Naive thymus-derived CD8-positive, alpha-beta T cell (primary cell): ENCODE measurements at regions not wholly inside any gene's neighbourhood (a gene's known extent, or its start where the extent isn't known, plus 50 kb on each side); places are given as distances from the start of the nearest gene placed in this dataset.

ENCODE experiments used
- ATAC-seq, 2 donors: fragments of 150-1000 bp; cut with Tn5 transposase in 1 of 2; sonication (Bioruptor Pico), chemical (Tn5 transposase) in 1 of 2; 1 replicate in 1 of 2; 2 replicates in 1 of 2; pipeline ENCODE4 v1.10.0; 2021; ENCODE audit warnings: mild to moderate bottlenecking in 2 of 2, moderate library complexity in 2 of 2
- POLR2A ChIA-PET: fragments of 350-600 bp; sonication (Branson Sonifier 250); formaldehyde crosslinking; loops from one replicate; lab custom pipeline; 2021; ENCODE audit warnings: antibody characterized with exemption; lab: Charles Lee
- DNase-seq, 10 donors: peaks; one replicate each; pipeline versions ENCODE4 v3.0.0 to v3.0.0-alpha.2; 2020 to 2022
- H3K27ac Mint-ChIP-seq, 10 donors: one replicate each; pipeline ENCODE4 v1.8.0; 2020 to 2022; ENCODE audit warnings: mild to moderate bottlenecking in 10 of 10, mixed read lengths in 10 of 10, moderate library complexity in 4 of 10, inconsistent platforms in 1 of 10
- H3K27me3 Mint-ChIP-seq, 5 donors: one replicate each; pipeline ENCODE4 v1.8.0; 2021 to 2022; ENCODE audit warnings: mixed read lengths in 5 of 5
- H3K36me3 Mint-ChIP-seq, 3 donors: one replicate each; pipeline ENCODE4 v1.8.0; 2020 to 2022; ENCODE audit warnings: mixed read lengths in 3 of 3, mild to moderate bottlenecking in 2 of 3, inconsistent platforms in 1 of 3
- H3K4me1 Mint-ChIP-seq, 4 donors: one replicate each; pipeline ENCODE4 v1.8.0; 2021 to 2022; ENCODE audit warnings: mixed read lengths in 4 of 4
- H3K4me3 Mint-ChIP-seq, 10 donors: one replicate each; pipeline ENCODE4 v1.8.0; 2020 to 2022; ENCODE audit warnings: mild to moderate bottlenecking in 10 of 10, mixed read lengths in 10 of 10, moderate library complexity in 6 of 10, inconsistent platforms in 1 of 10
- H3K9me3 Mint-ChIP-seq, 9 donors: one replicate each; pipeline ENCODE4 v1.8.0; 2020 to 2022; ENCODE audit warnings: mixed read lengths in 9 of 9, mild to moderate bottlenecking in 3 of 9, inconsistent platforms in 1 of 9, moderate library complexity in 1 of 9

DNA sequence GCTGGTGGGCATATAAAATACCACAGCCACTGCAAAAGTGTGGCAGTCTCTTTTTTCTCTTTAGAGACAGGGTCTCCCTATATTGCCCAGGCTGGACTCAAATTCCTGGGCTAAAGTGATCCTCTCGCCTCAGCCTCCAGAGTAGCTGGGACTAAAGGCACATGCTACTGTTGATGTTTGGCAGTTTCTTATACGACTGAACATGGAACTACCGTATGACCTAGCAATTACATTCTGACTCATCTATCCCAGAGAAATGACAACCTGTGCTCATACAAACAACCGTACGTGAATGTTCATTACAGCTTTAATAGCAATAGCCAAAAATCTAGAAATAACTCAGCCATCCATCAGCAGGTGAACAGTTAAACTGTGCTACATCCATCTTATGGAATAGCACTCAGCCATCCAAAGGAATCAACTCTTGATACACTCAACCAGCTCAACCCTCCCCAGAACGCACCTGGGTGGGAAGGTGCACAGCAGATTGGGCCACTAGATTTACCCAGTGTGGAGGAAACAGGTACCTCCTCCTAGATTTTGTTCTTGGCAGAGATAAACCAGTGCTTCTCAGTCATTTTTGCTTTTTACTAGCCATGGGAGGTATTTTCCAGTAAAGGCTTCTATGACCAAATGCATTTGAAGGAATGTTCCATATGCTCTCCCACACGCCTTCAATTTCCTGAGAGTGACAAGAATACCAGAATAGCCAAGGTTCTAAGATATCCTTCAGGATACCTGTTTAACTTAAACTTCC lies 130.5 kb downstream of the MED15 start:
- Mint-ChIP-seq H3K36me3 (no peaks in the 10 kb centered on the region), H3K27ac (no peak overlapping the region), H3K27me3 (peaks cover 0 to 4% (median 0%) of the 10 kb centered on the region in 5 donors), H3K4me1 (peaks cover 0 to 3% (median 1%) of the 10 kb centered on the region in 4 donors), H3K9me3 (peaks cover 0 to 3% (median 0%) of the 10 kb centered on the region in 9 donors), H3K4me3 (no peak overlapping the region)
- POLR2A ChIA-PET, result interaction anchor here (0.8 kb wide), 1 partner anchor 61 kb away, joined by 3 read pairs; no protein-coding TSS in a partner anchor
- DNase-seq (no peak), ATAC-seq (no peak)

DNA sequence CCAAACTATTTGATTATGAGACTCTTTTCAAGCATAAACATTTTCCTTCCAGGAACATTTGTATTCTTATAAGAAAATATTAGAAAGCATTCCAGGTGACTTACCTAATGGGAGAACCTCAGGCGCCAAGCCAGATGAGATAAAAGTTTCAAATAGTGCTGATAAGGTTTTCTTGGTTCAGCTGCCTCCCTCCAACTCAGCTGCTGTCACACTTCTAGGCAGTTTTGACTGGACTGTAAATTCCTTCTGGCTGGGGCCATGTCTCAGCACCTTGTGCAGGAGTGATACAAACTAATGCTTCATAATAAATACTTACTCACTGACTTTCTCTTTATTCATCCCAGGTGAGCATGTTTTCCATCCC lies 131.1 kb downstream of the MED15 start:
- Mint-ChIP-seq H3K4me3 (no peak overlapping the region), H3K36me3 (no peaks in the 10 kb centered on the region), H3K4me1 (peaks cover 0 to 3% (median 0%) of the 10 kb centered on the region in 4 donors), H3K9me3 (peaks cover 0 to 3% (median 0%) of the 10 kb centered on the region in 9 donors), H3K27ac (no peak overlapping the region), H3K27me3 (peaks cover 0 to 4% (median 0%) of the 10 kb centered on the region in 5 donors)
- DNase-seq (no peak), ATAC-seq (no peak)
- POLR2A ChIA-PET, result no interaction called here

DNA sequence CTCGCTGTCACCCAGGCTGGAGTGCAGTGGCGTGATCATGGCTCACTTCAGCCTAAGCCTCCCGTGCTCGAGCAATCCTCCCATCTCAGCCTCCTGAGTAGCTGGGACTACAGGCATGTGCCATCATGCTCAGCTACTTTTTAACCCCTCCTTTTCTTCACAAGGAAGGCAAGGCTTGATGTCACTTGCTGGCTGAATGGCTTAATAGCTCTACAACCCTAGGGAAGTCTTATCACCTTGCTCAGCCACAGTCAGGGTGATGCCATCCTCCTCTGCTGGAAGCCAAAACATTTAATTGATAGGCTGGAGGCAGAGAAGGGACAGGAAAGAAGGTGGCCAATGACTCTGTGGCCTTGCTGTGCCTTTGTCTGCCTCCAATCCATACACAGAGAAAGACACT lies 131.9 kb downstream of the MED15 start:
- DNase-seq (no peak), ATAC-seq (no peak)
- H3K4me1 Mint-ChIP-seq, result peaks cover 0 to 3% (median 0%) of the 10 kb centered on the region in 4 donors
- no peaks in the 10 kb centered on the region for H3K36me3 Mint-ChIP-seq
- peaks cover 0 to 3% (median 0%) of the 10 kb centered on the region in 9 donors for H3K9me3 Mint-ChIP-seq
- H3K27me3 Mint-ChIP-seq, result peaks cover 0 to 4% (median 0%) of the 10 kb centered on the region in 5 donors
- POLR2A ChIA-PET, result no interaction called here
- no peak overlapping the region for H3K4me3 Mint-ChIP-seq
- H3K27ac Mint-ChIP-seq, result no peak overlapping the region

DNA sequence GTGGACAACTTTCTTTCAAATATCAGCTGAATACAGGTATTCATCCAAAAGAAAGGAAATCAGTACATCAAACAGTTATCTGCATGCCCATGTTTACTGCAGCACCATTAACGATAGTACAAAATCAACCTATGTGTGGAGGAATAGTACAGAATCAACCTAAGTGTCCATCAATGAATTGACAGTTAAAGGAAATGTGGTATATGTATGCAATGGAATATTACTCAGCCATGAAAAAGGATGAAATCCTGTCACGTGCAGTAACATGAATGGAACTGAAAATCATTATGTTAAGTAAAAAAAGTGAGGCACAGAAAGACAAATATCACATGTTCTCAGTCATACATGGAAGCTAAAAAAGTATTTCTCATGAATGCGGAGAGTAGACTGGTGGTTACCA lies 132.3 kb downstream of the MED15 start:
- Mint-ChIP-seq H3K27me3 (peaks cover 0 to 4% (median 0%) of the 10 kb centered on the region in 5 donors), H3K36me3 (no peaks in the 10 kb centered on the region), H3K4me3 (no peak overlapping the region), H3K27ac (no peak overlapping the region), H3K4me1 (peaks cover 0 to 3% (median 0%) of the 10 kb centered on the region in 4 donors), H3K9me3 (peaks cover 0 to 3% (median 0%) of the 10 kb centered on the region in 9 donors)
- POLR2A ChIA-PET, result interaction anchor here (0.6 kb wide), 1 partner anchor 936 kb away, joined by 6 read pairs; no protein-coding TSS in a partner anchor
- ATAC-seq (no peak), DNase-seq (no peak)

DNA sequence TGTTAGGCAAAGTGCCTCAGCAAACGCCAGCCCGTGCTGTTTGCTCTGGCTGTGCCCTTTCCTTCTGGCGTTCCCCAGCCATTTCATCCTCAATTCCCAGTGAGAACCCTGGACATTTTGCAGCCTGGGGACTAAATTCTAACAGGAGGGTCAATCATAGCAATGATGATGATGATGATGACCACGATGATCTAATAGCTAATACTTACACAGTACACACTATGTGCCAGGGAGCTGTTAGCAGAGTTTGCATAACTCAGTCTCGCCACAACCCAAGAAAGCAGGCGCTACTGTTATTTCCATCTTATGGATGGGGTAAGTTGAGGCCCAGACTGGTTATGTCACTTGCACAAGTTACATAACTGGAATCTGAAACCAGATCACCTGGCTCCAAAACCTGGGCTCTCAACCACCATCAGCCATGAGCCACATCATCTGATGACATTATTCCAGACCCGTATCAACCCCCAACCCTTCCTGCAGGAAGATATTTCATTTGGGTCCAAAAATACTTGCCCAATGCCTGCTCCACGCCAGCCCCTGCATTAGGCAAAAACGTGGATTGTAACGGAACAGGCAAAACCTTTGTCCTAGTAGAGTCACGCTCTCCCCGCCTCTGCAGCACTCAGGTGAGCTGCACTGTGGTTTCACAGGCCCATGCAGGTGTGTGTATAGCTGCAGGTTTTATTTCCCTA lies 132.6 kb upstream of the SERPIND1 start:
- Mint-ChIP-seq H3K4me1 (peaks cover 0 to 3% (median 0%) of the 10 kb centered on the region in 4 donors), H3K9me3 (peaks cover 0 to 3% (median 0%) of the 10 kb centered on the region in 9 donors), H3K4me3 (no peak overlapping the region), H3K27ac (peak overlapping the region in 1 of 10 donors; percentile 43), H3K36me3 (no peaks in the 10 kb centered on the region), H3K27me3 (peaks cover 0 to 4% (median 0%) of the 10 kb centered on the region in 5 donors)
- DNase-seq, result no peak
- no peak for ATAC-seq
- POLR2A ChIA-PET, result no interaction called here

DNA sequence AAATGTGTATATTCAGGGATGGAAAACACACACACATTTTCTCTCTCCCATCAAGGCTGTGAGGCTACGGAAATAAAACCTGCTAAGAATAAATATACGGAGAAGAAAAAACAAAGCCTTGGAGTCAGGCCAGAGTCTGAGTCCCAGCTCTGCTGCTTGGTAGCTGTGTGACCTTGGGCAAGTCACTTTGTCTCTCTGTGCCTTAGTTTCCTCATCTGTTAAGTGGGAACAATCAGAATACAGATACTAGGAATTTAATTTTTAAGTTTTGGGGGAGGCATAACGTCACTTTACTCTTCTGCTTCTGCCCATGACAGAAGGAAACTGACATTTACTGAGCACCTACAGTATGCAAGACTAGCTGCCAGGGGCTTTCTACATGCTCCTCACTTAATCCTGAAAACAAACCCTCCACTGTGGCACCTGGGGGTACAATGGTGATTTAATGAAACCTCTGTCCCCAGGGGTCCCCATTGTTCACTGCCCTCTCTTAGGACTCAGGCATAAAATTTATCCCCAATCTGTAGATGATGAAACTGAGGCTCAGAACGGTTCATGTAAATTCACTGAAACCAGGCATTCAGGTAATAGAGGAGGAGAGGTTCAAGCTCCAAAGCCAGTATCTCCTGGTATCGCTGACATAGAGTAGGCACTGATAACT lies 131.9 kb upstream of the SERPIND1 start:
- Mint-ChIP-seq H3K4me3 (no peak overlapping the region), H3K36me3 (no peaks in the 10 kb centered on the region), H3K27me3 (peaks cover 0 to 6% (median 0%) of the 10 kb centered on the region in 5 donors), H3K9me3 (peaks cover 0 to 3% (median 0%) of the 10 kb centered on the region in 9 donors), H3K4me1 (peaks cover 0 to 3% (median 0%) of the 10 kb centered on the region in 4 donors), H3K27ac (no peak overlapping the region)
- no peak for DNase-seq
- no peak for ATAC-seq
- POLR2A ChIA-PET, result no interaction called here

DNA sequence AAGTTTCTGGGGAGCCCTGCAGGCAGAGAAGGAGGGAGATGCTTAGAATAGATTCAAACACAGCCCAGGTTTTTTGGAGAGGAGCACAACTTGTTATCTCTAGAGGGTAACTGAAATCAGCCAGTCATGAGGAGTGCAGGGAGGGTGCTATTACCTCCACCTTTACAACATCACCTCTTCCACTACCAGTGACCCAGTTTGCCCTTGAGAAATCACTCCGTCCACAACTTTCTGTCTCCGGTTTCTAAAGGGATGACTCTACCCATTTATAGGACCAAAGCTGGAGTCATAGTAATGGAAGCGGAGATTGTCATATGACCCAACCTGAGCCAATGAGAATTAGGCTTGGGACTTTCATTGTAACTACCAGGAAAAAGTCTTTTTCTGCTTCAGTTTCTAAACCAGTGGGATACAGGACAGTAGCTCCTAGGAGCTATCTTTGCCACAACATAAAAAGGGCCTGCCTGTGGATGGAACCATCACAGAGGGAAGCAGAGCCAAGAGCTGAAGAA lies 131.2 kb upstream of the SERPIND1 start:
- H3K9me3 Mint-ChIP-seq, result peaks cover 0 to 3% (median 0%) of the 10 kb centered on the region in 9 donors
- H3K36me3 Mint-ChIP-seq, result no peaks in the 10 kb centered on the region
- DNase-seq (no peak), ATAC-seq (no peak)
- peaks cover 0 to 3% (median 0%) of the 10 kb centered on the region in 4 donors for H3K4me1 Mint-ChIP-seq
- peaks cover 0 to 7% (median 0%) of the 10 kb centered on the region in 5 donors for H3K27me3 Mint-ChIP-seq
- POLR2A ChIA-PET, result no interaction called here
- no peak overlapping the region for H3K4me3 Mint-ChIP-seq
- H3K27ac Mint-ChIP-seq, result no peak overlapping the region

DNA sequence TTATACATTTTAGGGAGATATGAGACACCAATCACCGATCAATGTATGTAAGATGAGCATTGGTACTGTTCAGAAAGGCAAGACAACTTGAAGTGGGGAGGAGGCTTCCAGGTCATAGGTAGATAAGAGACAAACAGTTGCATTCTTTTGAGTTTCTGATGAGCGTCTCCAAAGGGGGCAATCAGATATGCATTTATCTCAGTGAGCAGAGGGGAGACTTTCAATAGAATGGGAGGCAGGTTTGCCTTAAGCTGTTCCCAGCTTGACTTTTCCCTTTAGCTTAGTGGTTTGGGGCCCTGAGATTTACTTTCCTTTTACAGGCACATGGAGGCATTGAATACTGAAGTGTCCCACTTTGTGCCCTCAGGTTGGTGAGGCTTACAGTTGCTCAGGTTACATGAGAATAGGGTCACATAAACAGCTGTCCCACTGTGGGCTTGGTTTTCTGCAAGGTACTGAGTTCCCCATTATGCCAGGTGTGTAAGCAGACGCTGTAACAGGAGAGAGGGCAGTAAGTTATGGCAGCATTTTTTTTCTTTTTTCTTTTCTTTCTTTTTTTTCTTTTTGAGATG lies 129.8 kb upstream of the SERPIND1 start:
- Mint-ChIP-seq H3K27ac (peak overlapping the region in 1 of 10 donors; percentile 10), H3K36me3 (no peaks in the 10 kb centered on the region), H3K9me3 (peaks cover 0 to 3% (median 0%) of the 10 kb centered on the region in 9 donors), H3K4me1 (peaks cover 0 to 3% (median 0%) of the 10 kb centered on the region in 4 donors), H3K4me3 (no peak overlapping the region), H3K27me3 (peaks cover 0 to 5% (median 0%) of the 10 kb centered on the region in 5 donors)
- DNase-seq (no peak), ATAC-seq (no peak)
- POLR2A ChIA-PET, result no interaction called here

DNA sequence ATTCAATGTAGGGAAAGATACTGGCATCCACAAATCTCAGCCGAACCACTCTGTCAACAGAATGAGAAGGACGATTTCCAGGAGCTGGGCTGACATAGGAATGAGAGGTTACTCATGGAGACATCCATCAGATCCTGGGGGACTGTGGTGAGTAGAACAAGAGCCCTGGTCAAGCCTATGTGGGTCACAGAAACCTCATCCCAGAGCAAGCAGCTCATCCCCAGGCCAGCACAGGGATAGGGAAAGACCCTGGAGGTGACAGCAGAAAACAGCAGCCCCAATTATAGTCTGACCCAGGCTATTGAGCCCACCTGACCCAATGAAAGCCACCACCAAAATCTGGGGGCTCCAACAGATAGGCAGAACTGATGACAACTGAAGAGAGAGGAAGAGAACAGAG lies 128.0 kb upstream of the SERPIND1 start:
- no peak overlapping the region for H3K4me3 Mint-ChIP-seq
- H3K27me3 Mint-ChIP-seq, result peaks cover 0 to 2% (median 0%) of the 10 kb centered on the region in 5 donors
- DNase-seq (no peak), ATAC-seq (no peak)
- no peaks in the 10 kb centered on the region for H3K9me3 Mint-ChIP-seq
- POLR2A ChIA-PET, result no interaction called here
- peaks cover 0 to 3% (median 0%) of the 10 kb centered on the region in 4 donors for H3K4me1 Mint-ChIP-seq
- H3K36me3 Mint-ChIP-seq, result no peaks in the 10 kb centered on the region
- no peak overlapping the region for H3K27ac Mint-ChIP-seq

DNA sequence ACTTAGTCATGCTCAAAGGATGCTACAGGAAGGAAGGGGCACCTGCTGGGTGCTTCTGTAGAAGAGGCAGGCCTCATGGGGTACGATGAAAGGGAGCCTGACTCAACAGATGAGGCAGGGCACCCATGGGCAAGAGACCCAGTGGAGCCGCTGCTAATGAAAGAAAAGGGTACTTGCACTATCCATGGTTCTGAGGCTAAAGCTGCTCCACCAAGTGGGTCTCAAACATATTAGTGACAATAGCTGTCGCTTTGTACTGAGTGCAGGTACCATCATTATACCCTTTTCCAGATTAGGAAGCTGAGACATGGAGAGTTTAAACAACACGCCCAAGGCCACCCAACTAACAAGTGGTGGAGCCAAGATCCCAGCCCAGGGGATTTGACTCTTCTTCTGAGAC lies 127.5 kb upstream of the SERPIND1 start:
- H3K4me3 Mint-ChIP-seq, result no peak overlapping the region
- no peaks in the 10 kb centered on the region for H3K36me3 Mint-ChIP-seq
- no peaks in the 10 kb centered on the region for H3K9me3 Mint-ChIP-seq
- DNase-seq (no peak), ATAC-seq (no peak)
- peaks cover 0 to 2% (median 0%) of the 10 kb centered on the region in 5 donors for H3K27me3 Mint-ChIP-seq
- POLR2A ChIA-PET, result no interaction called here
- H3K27ac Mint-ChIP-seq, result no peak overlapping the region
- H3K4me1 Mint-ChIP-seq, result peaks cover 0 to 3% (median 0%) of the 10 kb centered on the region in 4 donors

DNA sequence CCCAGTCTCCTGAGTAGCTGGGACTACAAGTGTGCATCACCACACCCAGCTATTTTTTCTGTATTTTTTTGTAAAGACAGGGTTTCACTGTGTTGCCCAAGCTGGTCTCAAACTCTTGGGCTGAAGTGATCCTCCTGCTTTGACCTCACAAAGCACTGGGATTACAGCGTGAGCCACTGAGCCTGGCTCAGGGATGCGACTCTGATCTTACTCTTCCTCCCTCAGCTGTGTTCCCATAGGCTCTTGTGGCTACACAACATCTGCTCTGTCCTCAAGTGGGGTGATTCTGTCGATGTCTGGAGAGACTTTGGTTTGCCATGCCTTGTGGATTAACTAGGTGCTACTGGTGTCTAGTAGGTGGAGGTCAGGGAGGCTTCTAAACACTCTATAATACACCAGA lies 127.0 kb upstream of the SERPIND1 start:
- Mint-ChIP-seq H3K9me3 (no peaks in the 10 kb centered on the region), H3K27me3 (peaks cover 0 to 2% (median 0%) of the 10 kb centered on the region in 5 donors), H3K4me1 (peaks cover 0 to 3% (median 0%) of the 10 kb centered on the region in 4 donors), H3K36me3 (no peaks in the 10 kb centered on the region), H3K4me3 (no peak overlapping the region), H3K27ac (no peak overlapping the region)
- DNase-seq, result no peak
- POLR2A ChIA-PET, result no interaction called here
- no peak for ATAC-seq

DNA sequence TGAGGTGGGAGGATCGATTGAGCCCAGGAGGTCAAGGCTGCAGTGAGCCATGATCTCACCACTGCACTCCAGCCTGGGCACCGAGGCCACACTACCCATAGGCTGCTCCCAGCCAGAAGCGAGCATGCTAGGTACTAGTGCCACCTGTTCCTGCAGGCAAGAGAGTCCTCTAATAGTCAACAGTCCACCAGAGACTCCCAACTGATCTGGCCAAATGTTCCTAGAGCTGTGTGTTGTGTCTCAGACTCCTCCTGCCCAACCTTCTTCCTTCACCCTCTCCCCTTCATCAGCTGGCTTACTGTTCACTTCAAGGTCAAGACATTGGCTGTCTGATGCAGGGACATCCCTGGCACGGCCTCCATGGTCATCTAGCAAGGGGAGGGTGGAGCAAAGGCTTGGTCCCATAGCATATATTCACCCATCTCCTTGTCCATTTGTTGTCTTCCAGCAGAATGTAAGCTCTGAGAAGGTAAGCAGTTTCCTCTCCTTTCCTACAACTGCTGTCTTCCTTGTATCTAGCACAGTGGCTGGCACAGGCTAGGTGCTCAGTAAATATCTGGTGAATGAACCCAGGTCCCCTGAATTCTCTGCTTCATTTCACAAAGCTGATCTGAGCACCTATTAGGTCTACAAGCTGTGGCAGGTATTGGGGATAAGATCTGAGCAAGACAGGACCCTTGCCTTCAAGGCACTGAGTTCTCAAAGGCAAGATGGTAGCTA lies 126.2 kb upstream of the SERPIND1 start:
- peak overlapping the region in 2 of 10 donors; percentile 0 to 49 for H3K27ac Mint-ChIP-seq
- DNase-seq (no peak), ATAC-seq (no peak)
- POLR2A ChIA-PET, result no interaction called here
- H3K4me1 Mint-ChIP-seq, result peaks cover 0 to 3% (median 0%) of the 10 kb centered on the region in 4 donors
- peaks cover 0 to 2% (median 0%) of the 10 kb centered on the region in 5 donors for H3K27me3 Mint-ChIP-seq
- no peaks in the 10 kb centered on the region for H3K9me3 Mint-ChIP-seq
- H3K4me3 Mint-ChIP-seq, result no peak overlapping the region
- H3K36me3 Mint-ChIP-seq, result no peaks in the 10 kb centered on the region
